HG02852 (cell line): ENCODE measurements at regions not wholly inside any gene's neighbourhood (a gene's known extent, or its start where the extent isn't known, plus 50 kb on each side); places are given as distances from the start of the nearest gene placed in this dataset.

ENCODE experiments used
- ATAC-seq: cut with Tn5 transposase; IDR thresholded peaks from one replicate; pipeline ENCODE4 v1.9.1; 2021; ENCODE audit warnings: mild to moderate bottlenecking, moderate library complexity; ENCODE audit not compliant: unreplicated experiment

GRCh38 chr14:83316356-83316755 is 1782.7 kb upstream of the SEL1L start:
- ATAC-seq: no peak

GRCh38 chr14:83320837-83321236 is 1787.2 kb upstream of the SEL1L start:
- no peak for ATAC-seq

DNA sequence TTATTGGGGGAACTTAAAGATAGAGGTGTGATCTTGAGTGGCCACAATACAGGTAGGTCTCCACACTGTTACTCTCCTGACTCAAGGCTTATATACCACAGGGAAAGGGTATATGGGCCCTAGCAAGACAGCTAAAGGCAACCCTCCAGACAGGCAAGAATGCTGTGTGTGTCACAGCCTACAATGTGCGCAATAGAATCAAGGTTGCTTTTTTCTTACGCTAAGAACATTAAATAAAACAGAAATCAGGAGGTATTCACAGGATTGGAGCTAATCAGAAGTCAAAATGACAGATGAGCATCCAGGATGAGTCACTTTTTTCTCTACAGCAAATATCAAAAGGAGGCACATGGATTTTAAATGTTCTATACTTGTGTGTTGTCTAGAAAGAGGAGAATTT is 1797.9 kb upstream of the SEL1L start:
- ATAC-seq: no peak

DNA sequence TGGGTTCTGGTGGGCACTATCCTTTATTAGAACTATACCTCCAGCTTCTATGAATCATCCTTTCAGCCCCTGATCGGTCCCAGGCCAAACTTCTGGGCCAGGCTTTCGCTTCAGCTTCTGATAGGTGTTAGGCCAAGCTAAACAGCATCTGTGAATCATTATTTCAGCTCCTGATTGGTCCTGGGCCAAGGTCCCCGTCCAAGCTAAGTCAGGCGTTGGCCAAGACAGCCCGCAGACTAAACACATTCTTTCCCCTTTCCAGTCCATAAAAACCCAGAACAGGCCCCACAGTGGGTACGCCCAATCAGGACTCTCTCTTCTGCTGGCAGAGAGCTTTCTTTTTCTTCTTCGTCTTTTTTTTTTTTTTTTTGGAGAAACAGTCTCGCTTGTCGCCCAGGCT is 1808.9 kb upstream of the SEL1L start:
- no peak for ATAC-seq

- ATAC-seq: no peak
Measured at GRCh38 chr14:83347874-83348273, 1814.2 kb upstream of the SEL1L start.

GRCh38 chr14:83355609-83356008 is 1822.0 kb upstream of the SEL1L start:
- ATAC-seq: no peak

DNA sequence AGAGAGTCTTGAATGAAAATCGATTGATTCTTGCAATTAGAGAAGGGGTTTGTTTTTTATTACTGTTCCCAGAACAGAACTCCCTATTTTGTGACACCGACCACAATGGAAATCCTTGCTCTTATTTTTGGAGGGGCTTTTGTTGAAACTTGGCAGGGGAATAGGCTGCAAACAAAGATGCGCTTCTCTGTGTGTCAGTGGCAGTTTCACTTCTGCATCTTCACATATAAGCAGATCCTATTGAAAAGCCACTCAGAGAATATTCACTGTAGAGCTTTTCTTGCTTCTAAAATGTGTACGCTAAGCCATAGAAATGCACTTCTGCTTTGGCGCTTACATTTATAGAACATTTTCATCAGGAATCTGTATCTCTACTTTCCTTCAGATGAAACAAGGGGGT is 1822.4 kb upstream of the SEL1L start:
- peak; percentile 54 for ATAC-seq

DNA sequence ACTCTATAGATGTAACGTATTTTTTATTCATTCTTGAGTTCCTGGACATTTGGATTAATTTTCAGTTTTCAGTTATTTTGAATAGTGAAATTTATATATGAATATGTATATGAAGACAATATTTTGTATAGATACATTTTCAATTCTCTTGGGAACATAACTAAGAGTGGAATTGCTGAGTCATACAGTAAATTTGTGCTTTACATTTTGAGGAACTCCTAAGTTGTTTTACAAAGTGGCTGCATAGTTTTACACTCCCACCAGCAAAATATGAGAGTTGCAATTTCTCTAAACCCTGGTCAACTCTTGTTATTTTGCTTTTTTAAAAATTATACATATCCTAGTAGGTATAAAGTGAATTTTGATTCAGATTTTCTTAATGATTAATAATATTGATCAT is 1838.6 kb upstream of the SEL1L start:
- no peak for ATAC-seq

DNA sequence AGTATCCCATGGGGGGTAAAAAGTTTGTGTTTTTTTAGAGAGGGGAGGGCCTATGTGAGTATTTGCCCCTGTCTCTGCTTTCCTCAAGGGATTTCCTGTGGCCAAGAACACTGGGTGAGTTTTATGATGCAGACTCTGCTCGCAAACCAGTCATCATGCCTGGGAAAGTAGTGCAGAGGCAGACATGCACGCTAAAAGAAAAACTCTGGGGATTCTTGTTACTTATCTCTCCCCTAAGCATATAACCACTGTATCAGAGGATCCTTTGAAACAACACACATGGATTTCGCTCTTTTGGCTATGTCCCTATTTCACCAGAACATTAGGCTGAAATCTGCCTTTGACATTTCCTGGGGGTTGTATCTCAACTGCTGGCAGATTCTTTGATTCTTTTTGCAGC is 1845.8 kb upstream of the SEL1L start:
- no peak for ATAC-seq

DNA sequence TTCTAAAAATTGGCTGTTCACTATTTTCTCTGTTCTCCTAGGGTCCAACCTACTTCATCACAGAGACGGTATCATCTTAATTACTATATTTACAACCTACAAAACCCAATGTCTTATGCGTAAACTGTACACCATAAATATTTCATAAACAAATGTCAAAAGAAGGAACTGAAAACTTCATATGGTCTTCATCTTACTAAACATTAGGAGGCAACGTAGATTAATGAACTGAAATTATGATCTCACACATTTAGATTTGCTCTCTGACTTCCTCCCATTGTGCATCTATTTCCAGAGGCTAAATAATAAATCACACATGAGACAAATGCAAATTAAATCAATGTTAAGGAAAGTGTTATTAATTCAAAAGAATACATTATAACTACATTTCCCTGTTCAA is 1850.6 kb upstream of the SEL1L start:
- ATAC-seq: no peak

GRCh38 chr14:83395321-83395720 is 1861.7 kb upstream of the SEL1L start:
- ATAC-seq: no peak

GRCh38 chr14:83416476-83416875 is 1882.8 kb upstream of the SEL1L start:
- ATAC-seq: no peak

GRCh38 chr14:83419420-83419819 is 1885.8 kb upstream of the SEL1L start:
- no peak for ATAC-seq

DNA sequence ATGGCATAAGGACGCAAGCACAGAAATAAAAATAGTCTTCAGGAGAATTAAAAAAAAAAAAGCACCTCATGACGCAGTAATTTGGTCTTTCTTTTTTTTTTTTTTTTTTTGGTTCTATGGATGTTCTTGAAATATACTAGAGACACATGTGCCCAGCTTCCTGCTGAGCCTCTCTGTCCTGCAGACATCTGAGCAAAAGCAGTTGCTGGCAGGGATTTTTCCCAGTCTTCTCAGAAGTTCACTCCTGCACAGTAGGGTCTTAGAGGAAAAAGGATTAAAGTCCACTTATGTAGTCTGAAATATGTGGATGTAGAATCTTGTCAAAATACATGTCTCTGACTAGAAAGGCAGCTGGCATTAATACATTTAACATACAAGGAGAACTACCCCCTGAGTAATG is 1888.1 kb upstream of the SEL1L start:
- no peak for ATAC-seq

GRCh38 chr14:83425138-83425537 is 1891.5 kb upstream of the SEL1L start:
- ATAC-seq: no peak

GRCh38 chr14:83425706-83426105 is 1892.1 kb upstream of the SEL1L start:
- ATAC-seq: no peak

DNA sequence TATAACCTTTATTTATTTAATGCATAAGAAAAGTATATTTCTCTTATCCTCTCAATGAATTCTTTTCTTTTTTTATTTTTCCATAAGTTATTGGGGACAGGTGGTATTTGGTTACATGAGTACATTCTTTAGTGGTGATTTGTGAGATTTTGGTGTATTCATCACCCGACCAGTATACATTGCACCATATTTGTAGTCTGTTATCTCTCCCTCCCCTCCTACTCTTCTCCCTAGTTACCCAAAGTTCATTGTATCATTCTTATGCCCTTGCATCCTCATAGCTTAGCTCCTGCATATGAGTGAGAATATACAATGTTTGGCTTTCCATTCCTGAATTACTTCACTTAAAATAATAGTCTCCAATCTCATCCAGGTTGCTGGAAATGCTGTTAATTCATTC is 1900.0 kb upstream of the SEL1L start:
- no peak for ATAC-seq

- no peak for ATAC-seq
Measured at GRCh38 chr14:83441801-83442200, 1908.1 kb upstream of the SEL1L start.

GRCh38 chr14:83455561-83455960 is 1921.9 kb upstream of the SEL1L start:
- ATAC-seq: no peak

- no peak for ATAC-seq
Measured at GRCh38 chr14:83461521-83461920, 1927.9 kb upstream of the SEL1L start.

- ATAC-seq: no peak
Measured at GRCh38 chr14:83462759-83463158, 1929.1 kb upstream of the SEL1L start.

DNA sequence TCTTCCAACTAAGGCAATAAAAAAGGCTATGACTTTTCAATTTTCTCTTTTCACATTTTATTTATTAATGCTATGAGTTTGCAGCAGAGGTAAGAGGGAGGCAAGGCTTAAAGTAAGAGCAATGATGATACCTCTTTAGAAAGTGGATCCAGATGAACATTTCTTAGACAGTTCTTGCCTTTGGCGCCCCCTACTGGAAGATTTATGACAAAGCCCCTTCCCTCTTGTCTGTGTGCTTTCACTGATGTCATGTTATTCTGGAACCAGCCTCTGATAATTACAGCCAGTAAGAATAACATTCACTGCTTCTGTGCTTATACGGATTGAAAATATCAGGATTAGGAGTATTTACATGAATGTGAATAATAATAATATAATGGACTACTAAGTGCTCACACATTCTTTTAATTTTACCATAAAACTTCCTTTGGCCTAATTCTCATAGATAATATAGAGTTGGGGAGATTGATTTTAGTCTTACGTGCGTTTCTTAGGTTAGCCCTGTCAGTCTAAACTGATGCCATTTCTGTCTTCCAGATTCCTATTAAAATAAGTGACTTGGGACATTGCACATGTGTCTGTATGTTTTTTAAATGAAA is 1929.9 kb upstream of the SEL1L start:
- no peak for ATAC-seq

- no peak for ATAC-seq
Measured at GRCh38 chr14:83467811-83468210, 1934.2 kb upstream of the SEL1L start.

GRCh38 chr14:83470466-83470865 is 1936.8 kb upstream of the SEL1L start:
- ATAC-seq: no peak
